ENCODE measurements at regions not wholly inside any gene's neighbourhood (a gene's known extent, or its start where the extent isn't known, plus 50 kb on each side); places are given as distances from the start of the nearest gene placed in this dataset.

DNA sequence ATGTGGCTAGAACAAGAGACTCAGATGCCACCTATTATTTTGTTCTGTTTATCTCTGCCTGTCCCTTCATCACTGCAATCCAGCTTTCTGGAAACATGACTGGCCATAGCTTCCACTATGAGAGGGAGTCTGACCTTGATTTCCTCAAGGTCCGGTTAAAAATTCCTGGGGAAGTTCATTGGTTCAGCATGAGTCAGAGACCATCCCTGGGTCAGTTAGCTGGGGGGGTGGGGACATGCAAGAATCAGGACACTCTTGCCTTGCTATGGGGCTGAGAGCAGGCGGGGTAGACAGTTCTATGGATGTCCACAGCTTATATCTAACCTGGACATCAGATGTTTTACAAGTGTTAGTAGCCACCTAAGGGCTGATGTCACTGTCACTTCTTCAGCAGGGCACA, 81.1 kb downstream of the TENT5C start:
- ChIA-PET CTCF (no interaction called here), POLR2A (no interaction called here)
- Mint-ChIP-seq H3K4me1 (ENCODE audit: low read depth) (no peaks in the 10 kb centered on the region), H3K27ac (no peak overlapping the region), H3K27me3 (peaks cover 12% of the 10 kb centered on the region), H3K9me3 (no peaks in the 10 kb centered on the region), H3K36me3 (ENCODE audit: low read depth) (no peaks in the 10 kb centered on the region), H3K4me3 (no peak overlapping the region)
- TF ChIP-seq, protein P1, sequence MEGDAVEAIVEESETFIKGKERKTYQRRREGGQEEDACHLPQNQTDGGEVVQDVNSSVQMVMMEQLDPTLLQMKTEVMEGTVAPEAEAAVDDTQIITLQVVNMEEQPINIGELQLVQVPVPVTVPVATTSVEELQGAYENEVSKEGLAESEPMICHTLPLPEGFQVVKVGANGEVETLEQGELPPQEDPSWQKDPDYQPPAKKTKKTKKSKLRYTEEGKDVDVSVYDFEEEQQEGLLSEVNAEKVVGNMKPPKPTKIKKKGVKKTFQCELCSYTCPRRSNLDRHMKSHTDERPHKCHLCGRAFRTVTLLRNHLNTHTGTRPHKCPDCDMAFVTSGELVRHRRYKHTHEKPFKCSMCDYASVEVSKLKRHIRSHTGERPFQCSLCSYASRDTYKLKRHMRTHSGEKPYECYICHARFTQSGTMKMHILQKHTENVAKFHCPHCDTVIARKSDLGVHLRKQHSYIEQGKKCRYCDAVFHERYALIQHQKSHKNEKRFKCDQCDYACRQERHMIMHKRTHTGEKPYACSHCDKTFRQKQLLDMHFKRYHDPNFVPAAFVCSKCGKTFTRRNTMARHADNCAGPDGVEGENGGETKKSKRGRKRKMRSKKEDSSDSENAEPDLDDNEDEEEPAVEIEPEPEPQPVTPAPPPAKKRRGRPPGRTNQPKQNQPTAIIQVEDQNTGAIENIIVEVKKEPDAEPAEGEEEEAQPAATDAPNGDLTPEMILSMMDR (IDR thresholded peaks at IDR 0.05) = no peak
- Histone ChIP-seq H3K36me3 (ENCODE audit: insufficient read depth, low read length) (no peaks in the 10 kb centered on the region), H3K27ac (ENCODE audit: low read depth in 1 of 2, low read length in 2 of 2) (no peak overlapping the region), H3K4me1 (ENCODE audit: insufficient read depth, low read length) (no peaks in the 10 kb centered on the region), H3K4me3 (ENCODE audit: low read length) (no peak overlapping the region), H3K9me3 (ENCODE audit: control insufficient read depth in 1 of 2, insufficient read depth in 1 of 2, low read length in 2 of 2) (no peaks in the 10 kb centered on the region), H3K27me3 (ENCODE audit: control insufficient read depth in 1 of 2, insufficient read depth in 2 of 2, low read length in 2 of 2) (no peaks in the 10 kb centered on the region)
- DNase-seq (no peak), ATAC-seq (ENCODE audit: poor library complexity) (no peak)
- intact Hi-C loops (cut with DNase I, micrococcal nuclease) = no loop called here

DNA sequence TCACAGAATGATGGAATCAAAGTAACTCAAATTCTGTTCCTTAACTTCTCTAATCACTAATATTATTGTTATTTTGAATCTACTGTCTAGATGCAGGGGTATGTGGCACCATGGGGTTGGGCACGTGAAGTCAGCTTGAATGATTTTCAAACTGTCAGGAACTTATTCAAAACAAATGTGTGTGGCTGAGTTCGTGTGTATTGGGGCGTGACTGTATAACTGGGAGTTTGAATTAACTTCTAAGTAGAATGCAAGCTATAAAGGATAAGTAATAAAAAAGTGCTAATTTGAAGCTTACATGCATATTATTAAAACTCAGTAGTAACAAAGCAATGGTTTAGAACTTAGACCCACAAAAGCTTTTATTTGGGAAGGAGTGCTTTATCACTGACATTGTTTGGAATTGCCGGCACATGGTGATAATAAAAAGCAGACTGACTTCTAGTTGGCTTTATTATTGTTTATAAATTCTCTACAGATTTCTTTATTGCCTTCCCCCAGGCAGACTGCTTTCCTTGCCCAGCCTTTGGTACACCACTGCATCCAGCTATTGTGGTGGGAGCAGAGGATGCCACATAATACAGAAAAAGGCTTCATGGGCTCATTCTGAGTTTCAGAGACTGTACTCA, 84.3 kb downstream of the TENT5C start:
- H3K9me3 Mint-ChIP-seq = no peaks in the 10 kb centered on the region
- Histone ChIP-seq H3K9me3 (ENCODE audit: control insufficient read depth in 1 of 2, insufficient read depth in 1 of 2, low read length in 2 of 2) (no peaks in the 10 kb centered on the region), H3K4me1 (ENCODE audit: insufficient read depth, low read length) (no peaks in the 10 kb centered on the region), H3K36me3 (ENCODE audit: insufficient read depth, low read length) (no peaks in the 10 kb centered on the region), H3K4me3 (ENCODE audit: low read length) (no peak overlapping the region), H3K27ac (ENCODE audit: low read depth in 1 of 2, low read length in 2 of 2) (no peak overlapping the region), H3K27me3 (ENCODE audit: control insufficient read depth in 1 of 2, insufficient read depth in 2 of 2, low read length in 2 of 2) (peaks cover 0 to 8% of the 10 kb centered on the region in 2 experiments)
- TF ChIP-seq, protein P1 (IDR thresholded peaks at IDR 0.05) = no peak
- ChIA-PET CTCF (interaction anchor here (1.1 to 1.2 kb wide), 2 partner anchors 8 to 15 kb away, joined by 3 read pairs; no protein-coding TSS in a partner anchor), POLR2A (no interaction called here)
- H3K4me3 Mint-ChIP-seq = no peak overlapping the region
- H3K27ac Mint-ChIP-seq = no peak overlapping the region
- H3K36me3 Mint-ChIP-seq (ENCODE audit: low read depth) = no peaks in the 10 kb centered on the region
- intact Hi-C loops (cut with DNase I, micrococcal nuclease) = no loop called here
- DNase-seq = no peak
- no peak for ATAC-seq (ENCODE audit: poor library complexity)
- peaks cover 18% of the 10 kb centered on the region for H3K27me3 Mint-ChIP-seq
- no peaks in the 10 kb centered on the region for H3K4me1 Mint-ChIP-seq (ENCODE audit: low read depth)

DNA sequence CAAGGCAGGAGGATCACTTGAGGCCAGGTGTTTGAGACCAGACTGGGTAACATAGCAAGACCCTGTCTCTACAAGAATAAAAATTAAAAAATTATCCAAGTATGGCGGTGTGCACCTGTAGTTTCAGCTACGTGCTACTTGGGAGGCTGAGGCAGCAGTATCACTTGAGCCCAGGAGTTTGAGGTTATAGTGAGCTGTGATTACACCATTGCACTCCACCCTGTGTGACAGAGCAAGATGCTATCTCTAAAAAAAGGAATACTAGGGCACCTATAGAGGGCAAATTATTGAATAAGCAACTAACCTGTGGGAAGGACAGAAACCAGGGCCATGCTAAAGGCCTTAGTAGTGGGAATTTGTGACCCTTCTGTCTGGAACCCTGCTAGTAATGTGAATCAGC, 86.1 kb downstream of the TENT5C start:
- no peak overlapping the region for H3K27ac Mint-ChIP-seq
- no peaks in the 10 kb centered on the region for H3K36me3 Mint-ChIP-seq (ENCODE audit: low read depth)
- H3K27ac ChIP-seq (ENCODE audit: low read depth in 1 of 2, low read length in 2 of 2) = no peak overlapping the region
- H3K27me3 ChIP-seq (ENCODE audit: control insufficient read depth in 1 of 2, insufficient read depth in 2 of 2, low read length in 2 of 2) = peaks cover 0 to 14% of the 10 kb centered on the region in 2 experiments
- no peak for ATAC-seq (ENCODE audit: poor library complexity)
- H3K4me3 Mint-ChIP-seq = no peak overlapping the region
- no peak for DNase-seq
- no peaks in the 10 kb centered on the region for H3K4me1 Mint-ChIP-seq (ENCODE audit: low read depth)
- intact Hi-C loops (cut with DNase I, micrococcal nuclease) = no loop called here
- POLR2A ChIA-PET = no interaction called here
- H3K9me3 Mint-ChIP-seq = no peaks in the 10 kb centered on the region
- CTCF ChIA-PET = no interaction called here
- no peaks in the 10 kb centered on the region for H3K9me3 ChIP-seq (ENCODE audit: control insufficient read depth in 1 of 2, insufficient read depth in 1 of 2, low read length in 2 of 2)
- H3K4me3 ChIP-seq (ENCODE audit: low read length) = no peak overlapping the region
- no peaks in the 10 kb centered on the region for H3K36me3 ChIP-seq (ENCODE audit: insufficient read depth, low read length)
- TF ChIP-seq, protein P1 (IDR thresholded peaks at IDR 0.05) = no peak
- H3K27me3 Mint-ChIP-seq = peaks cover 29% of the 10 kb centered on the region
- no peaks in the 10 kb centered on the region for H3K4me1 ChIP-seq (ENCODE audit: insufficient read depth, low read length)

Measured in CD4-positive, alpha-beta T cell (primary cell).